HG03280 (cell line): ENCODE measurements at regions not wholly inside any gene's neighbourhood (a gene's known extent, or its start where the extent isn't known, plus 50 kb on each side); places are given as distances from the start of the nearest gene placed in this dataset.
A peak's percentile ranks its signal among the peaks of the same experiment; 100 is the strongest.

Source experiments
- ATAC-seq: cut with Tn5 transposase; IDR thresholded peaks from one replicate; pipeline ENCODE4 v1.9.1; 2021; ENCODE audit warnings: mild to moderate bottlenecking, moderate library complexity; ENCODE audit not compliant: unreplicated experiment

DNA sequence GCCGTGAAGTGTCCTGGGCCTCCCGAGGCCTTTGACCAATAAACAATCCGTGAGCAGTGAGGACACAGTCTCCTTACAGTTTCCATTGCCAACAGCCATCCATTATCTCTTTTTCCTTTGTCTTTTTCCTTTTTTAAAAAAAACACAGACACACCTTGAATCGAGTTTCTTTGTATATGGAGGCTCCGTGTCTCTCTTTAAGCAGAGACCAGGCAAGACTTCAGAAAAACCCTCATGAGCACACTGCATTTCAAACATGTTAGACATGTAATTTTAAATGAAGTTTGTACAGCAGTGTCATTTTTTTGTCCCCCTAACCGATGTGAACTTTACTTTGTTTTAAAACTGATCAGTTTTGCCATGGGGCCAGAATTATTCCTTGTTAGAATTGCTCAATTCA is 111.1 kb downstream of the SPTSSA start:
- ATAC-seq = no peak

DNA sequence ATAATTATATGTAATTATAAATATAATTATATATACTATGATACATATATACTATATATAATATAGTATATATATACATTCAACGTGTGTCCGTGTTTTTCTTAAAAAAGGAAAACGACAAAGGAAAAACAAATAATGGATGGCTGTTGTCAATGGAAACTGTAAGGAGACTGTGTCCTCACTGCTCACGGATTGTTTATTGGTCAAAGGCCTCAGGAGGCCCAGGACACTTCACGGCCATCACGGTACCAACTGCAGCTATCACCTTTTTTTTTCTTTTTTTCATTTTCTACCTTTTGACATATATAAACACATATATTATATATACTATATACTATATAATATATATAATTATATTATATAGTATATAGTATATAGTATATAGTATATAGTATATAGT is 113.4 kb downstream of the SPTSSA start:
- no peak for ATAC-seq

DNA sequence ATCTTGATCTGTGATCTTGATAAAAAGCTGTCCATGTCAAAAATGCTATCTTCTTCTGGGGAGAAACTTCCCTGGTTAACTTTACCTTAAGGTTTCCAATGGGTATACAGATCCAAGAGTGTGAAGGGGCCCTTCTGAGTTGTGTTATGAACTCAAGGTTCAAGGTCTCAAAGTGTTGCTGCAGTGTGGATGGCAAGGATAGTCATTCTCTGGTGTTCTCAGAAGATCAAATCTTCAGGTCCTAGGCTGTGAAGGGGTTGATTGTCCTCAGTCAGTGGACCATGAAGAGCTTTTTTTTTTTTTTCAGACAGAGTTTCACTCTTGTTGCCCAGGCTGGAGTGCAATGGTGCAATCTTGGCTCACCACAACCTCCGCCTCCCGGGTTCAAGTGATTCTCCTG is 114.4 kb downstream of the SPTSSA start:
- ATAC-seq = no peak

DNA sequence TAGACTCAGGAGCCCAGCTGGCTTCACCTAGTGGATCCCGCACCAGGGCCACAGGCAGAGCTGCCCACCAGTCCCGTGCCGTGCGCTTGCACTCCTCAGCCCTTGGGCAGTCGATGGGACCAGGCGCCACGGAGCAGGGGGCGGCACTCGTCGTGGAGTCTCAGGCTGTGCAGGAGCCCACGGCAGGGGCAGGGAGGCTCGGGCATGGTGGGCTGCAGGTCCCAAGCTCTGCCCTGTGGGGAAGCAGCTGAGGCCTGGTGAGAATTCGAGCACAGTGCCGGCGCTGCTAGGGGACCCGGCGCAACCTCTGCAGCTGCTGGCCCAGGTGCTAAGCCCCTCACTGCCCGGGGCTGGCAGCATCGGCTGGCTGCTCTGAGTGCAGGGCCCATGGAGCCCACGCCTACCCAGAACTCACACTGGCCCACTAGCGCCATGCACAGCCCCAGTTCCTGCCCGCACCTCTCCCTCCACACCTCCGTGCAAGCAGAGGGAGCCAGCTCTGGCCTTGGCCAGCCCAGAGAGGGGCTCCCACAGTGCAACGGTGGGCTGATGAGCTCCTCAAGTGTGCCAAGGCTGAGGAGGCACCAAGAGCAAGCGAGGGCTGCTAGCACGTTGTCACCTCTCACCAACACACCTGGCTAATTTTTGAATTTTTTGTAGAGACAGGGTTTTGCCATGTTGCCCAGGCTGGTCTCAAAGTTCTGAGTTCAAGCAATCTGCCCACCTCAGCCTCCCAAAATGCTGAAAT is 116.1 kb downstream of the SPTSSA start:
- no peak for ATAC-seq

DNA sequence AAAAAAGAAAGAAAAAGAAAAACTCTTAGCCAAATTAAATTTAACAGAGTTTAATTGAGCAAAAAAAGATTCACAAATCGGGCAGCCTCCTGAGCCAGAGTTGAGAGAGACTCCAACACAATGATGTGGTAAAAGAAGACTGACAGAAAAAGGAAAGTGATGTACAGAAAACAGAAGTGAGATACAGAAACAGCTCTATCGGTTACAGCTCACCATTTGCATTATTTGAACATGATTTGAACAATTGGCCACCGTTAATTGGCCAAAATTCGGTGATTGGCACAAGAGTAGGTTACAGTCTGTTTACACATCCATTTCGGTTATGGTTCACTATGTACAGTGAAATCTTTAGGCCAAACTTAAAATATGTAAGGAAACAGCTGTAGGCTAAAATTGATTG is 117.7 kb downstream of the SPTSSA start:
- ATAC-seq = peak; percentile 48

DNA sequence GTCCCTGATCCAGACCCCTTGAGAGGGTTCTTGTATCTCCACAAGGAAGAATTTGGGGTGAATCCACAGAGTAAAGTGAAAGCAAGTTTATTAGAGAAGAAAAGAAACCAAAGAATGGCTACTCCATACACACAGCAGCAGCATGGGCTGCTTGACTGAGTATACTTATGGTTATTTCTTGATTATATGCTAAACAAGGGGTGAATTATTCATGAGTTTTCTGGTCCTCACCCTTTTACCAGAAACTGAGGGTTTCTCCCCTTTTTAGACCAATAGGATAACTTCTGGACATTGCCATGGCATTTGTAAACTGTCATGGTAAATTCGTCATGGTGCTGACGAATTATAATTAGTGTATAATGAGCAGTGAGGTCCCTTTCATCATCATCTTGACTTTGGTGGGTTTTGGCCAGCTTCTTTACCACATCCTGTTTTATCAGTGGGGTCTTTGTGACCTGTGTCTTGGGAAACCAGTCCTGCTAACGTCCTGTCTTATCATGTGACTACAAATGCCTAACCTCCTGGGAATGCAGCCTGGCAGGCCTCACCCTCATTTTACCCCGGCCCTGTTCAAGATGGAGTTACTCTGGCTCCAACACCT is 121.9 kb downstream of the SPTSSA start:
- ATAC-seq = no peak

DNA sequence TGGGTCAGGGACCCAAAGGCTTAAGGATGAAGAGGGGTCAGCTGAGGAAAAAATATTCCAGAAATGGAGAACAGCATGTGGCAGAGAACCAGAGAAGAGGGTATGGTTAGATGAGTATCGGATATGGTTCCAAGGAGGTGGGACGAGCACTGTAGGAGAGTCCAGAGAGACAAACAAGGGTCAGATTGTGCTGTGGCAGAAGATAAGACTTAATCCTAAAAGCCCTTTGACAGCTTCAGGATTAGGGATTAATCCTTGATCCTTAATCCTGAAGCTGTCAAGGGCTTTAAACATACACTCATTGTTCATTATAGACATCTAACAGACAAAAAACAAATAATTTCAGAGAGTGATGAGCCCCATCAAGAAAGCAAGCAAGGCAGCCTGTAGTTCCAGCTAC is 124.0 kb downstream of the SPTSSA start:
- ATAC-seq = no peak

DNA sequence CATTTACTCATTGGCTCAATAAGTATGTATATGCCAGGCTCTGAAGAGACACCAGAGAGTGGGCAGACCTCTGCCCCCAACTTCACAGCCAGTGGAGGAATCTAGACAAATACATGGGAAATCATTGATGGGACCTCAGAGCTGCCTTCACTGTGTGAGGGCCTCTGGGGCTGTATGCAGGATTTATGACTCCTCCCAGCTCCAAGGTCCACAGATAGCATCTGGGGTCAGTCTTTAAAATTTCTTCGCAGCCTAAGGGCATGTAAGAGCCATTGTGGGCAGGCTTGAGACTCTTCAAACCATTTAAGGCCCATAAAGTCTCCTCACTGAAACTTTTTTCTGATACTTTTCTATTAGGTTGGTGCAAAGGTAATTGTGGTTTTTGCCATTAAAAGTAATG is 125.5 kb downstream of the SPTSSA start:
- no peak for ATAC-seq

DNA sequence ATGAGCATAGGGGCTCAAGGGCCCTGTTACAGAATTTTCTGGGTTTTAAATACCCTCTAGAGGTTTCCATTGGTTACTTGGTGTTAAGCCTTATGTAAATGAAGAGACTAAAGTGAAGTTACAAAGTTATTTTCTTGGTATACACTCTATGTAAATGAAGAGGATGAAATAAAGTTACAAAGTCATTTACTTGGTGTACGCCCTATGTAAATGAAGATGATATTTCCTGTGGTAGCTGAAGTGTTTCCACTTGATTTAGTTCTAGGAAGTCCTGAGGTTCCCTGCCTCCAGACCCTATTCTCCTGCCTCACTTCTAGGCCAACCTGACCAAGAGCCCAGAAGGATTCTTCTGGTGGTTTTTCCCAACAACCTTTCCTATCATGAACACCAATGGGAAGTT is 126.1 kb downstream of the SPTSSA start:
- no peak for ATAC-seq

DNA sequence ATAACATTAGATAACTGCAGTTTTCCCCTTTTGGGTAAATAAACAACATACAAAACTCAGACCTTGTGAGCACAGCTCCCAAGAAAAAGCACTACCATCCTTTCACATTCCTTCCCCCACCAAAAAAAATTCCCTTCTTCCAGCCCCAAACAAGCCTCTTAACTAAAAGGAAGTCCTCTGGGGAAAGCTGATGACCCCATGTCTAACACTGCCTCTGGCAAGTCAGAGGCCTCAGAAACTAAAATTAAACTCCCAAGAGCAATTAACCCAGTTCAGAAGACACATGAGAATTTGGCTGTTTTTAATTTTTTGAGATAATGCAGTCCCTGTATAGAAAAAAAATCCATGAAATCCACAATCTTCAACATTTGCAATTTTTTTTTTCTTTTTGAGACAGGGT is 127.7 kb downstream of the SPTSSA start:
- ATAC-seq = no peak

DNA sequence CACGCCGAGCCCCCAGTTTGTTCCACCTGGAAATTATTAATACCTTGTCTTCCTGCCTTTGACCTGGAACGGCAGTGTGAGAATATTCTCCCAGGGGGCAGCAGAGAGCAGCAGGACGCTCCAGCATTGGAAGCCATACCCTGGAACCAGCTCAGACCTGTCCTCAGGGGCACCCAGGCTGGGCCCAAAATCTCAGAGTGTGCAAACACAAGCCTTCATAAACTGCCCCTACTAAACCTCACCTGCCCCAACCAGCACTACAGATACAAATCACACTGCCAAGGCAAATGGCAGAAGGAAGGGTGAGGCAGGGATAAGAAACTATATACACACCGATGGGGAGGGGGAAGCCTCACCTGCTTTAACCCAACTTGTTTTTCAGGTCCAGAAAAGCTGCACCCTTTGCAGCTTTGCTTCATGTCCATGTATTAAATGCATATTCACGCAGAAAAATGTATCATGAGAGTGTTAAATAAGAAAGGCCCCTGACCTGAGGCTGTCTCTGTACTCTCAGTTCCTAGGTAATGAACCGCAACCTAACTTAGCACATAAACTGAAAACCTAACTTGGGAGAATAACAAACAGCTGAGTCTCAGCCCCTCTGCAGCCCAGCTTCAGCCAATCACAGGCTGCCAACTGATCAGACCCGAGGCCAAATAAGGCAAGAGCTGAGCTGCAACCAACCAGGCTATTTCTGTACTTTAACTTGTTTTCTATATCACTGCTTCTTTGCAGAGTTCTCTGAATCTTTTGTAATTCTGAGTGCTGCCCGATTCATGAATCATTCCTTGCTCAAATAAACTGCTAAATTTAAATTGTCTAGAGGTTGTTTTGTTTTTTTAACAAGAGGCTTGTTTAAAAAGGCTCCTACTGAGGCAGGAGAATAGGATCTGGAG is 130.1 kb downstream of the SPTSSA start:
- peak; percentile 96 for ATAC-seq

DNA sequence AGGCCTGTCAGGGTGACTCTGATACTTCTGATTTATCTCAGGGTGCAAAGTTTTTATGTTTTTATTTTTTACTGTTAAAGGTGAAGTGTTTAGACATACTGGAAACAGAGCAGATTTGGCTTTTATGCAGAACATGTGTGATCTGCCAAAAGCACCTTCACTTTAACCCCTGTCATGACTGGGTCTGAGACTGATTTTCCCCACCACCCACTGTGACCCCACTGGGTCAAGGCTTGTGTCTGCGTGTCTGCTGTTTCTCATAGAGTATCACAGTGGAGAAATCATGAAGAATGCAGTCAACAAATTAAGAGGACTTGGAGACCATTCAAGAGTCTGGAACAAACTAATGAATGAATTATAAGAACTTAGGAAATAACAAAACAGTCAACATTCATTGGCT is 131.2 kb downstream of the SPTSSA start:
- no peak for ATAC-seq

DNA sequence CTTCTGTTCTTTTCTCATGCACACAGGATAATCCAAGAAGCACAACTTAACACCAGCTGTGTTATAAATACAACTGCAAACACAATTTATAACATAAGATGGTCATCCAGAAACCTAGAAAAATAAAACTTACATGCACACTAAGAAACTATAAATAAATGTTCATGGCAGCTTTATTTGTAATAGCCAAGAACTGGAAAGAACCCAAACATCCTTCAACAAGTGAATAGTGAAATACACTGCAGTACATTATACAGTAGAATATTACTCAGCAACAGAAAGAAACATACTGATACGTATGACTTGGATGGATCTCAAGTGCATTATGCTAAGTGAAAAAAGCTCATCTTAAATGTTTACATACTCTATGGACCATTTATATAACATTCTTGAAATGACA is 132.7 kb downstream of the SPTSSA start:
- no peak for ATAC-seq

DNA sequence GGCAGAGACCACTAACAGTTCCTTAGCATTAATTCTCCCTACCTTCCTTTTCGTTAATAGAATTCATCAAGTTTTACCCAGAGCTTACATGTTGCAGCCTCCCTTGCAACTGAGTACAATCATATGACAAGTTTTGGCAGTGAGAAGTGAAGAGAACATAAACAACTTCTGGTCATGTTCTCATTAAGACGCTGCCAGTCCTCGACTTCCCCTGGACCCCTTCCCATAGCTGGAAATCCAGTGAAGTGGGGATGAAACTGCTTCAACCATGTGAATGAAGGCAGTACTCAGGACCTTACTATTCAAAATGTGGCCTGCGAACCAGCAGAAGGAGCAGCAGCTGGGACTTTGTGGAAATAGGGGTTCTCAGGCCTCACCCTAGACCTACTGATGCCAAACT is 133.9 kb downstream of the SPTSSA start:
- no peak for ATAC-seq

DNA sequence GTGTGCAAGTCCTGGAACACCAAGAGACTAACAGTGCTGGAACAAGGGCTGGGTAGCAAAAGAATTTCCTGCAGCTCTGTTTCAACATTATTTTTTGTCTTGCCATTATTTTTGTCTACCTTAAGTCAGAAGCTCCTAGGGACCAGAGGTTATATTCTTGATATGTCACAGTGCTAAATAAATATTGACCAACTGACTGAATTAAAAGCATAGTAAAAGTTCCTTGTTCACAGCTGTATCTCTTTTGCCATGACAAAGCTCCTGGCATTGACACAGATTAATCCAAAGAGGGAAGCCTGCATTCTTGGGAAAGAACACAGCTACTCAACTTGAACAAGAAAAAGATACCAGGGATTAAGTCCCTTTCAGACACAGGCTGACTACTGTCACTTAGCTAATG is 136.5 kb downstream of the SPTSSA start:
- ATAC-seq = no peak

DNA sequence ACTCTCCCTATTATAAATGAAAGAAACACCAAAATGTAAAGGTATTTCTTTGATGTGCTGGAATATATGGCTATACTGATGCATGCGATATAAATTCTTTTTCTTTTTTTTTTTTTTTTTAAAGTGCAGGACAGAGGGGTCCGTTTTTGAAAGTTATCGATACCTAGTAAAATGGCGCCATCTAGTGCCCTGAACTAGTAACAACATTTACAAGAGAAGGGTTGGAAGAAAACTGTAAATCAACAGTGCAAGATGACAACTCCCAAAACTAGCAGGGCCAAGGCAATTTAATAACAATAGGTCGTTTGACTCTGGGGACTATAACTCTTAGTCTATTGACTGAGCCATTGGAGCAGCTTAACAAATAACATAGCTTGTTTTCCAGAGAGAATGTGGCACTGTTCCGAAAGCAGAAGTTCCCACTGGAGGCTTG is 137.7 kb downstream of the SPTSSA start:
- no peak for ATAC-seq

DNA sequence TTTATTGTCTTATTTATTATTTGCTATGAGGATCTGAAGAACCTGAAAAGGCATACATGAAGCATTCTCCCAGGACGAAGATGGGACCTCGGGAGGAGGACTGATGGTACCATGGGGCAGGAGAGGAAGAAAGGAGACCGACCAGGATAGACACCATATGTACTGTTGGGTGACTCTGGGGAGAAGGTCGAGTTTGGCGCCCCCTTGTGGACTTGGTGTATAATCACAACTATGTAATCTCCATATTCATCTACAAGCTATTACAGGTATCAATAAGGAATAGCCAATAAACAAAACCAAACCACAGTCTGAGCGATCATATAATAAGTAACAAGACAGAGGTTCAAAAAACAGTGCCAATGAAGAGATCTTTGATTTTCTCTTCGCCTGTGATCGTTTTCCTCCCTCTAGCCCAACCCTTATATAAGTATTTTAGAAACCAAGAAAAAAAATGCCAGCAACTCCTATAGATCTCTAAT is 139.1 kb downstream of the SPTSSA start:
- ATAC-seq = peak; percentile 62

DNA sequence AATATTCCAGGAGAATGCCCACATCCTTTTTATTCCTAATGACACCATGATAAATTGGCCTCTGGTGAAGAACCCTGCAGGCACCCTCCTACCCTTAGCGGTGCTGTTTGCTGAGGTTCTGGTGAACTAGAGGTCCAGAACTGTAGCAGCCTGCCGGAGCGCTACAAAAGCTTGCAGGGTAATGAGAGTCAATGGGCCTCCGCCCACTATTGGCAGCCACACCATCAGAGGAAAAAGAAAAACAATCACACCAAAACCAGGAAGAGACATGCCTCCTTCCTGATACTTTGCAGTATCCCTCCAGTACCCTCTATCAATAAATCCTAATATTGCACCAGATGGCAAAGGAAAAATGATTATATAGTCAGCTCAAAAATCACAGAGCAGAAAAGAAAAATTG is 142.9 kb downstream of the SPTSSA start:
- no peak for ATAC-seq

DNA sequence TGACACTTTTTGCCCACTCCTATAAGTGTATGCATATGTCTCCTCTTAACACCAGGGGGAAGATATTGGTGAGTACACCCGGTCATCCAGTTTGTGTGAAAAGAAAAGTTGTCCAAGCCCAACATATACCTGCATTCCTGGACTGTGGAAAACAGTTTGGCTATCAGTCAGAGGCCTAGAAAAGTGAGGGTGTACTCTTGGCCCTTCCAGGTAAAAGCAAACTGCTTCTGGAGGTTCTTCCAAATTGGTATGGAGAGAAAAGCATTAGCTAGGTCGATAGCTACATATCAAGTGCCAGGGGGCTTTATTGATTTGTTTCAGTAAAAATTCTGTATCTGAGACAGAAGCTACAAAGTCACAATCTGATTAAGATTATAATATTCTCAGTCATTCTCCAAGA is 144.0 kb downstream of the SPTSSA start:
- ATAC-seq = no peak

DNA sequence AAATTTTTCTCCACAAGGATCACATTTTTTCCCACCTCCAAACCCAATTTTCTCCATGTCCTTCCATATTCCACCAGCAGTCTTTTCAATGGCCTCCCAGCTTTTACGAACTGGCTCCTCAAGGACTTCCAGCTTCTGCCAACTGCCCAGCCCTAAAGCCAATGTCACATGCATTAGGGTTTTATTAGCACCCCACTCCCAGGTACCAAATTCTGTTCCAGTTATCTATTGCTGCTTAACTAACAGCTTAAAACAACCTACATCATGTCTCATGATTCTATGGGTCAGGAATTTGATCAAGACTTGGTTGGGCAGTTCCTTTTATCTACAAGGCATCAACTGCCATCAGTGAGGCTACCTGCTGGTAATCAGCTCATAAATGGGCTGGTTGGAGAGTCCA is 151.3 kb downstream of the SPTSSA start:
- ATAC-seq = no peak

DNA sequence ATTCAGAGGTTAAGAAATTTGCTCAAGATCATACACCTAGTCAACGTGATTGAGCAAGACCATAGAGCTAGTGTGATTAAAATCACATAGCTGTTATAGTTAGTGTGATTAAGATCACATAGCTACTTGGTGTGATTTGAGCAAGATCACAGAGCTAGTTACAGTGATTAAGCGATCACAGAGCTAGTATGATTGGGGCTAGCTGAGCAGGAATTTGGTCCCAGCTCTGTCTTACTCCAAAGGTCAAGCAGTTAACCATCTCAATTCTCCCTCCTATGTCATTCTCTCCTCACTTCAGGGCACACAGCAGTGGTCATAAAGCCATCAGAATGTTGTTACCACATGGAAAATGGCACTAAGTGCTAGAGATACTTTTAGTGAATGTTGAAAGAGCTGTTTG is 158.2 kb downstream of the SPTSSA start:
- no peak for ATAC-seq

DNA sequence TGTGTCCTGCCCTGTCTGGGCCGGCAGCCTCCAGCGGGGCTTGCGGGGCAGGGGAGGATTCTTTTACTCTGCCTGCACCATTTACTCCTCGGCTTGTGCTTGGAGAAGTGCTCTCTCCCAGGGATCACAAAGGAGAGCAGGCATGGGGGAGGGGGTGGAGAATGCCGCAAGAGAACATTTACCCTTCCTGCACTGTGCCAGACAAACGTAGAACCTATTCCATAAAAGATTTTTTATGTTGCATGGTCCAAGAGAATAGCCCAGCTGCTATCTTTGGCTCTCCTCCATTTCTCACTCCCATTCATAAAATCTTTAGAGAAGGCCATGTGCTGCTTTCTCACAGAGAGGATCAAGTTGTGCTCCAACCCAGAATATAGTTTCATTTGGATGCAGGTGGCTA is 159.4 kb downstream of the SPTSSA start:
- ATAC-seq = no peak
